GM12865 (cell line): ENCODE measurements at regions not wholly inside any gene's neighbourhood (a gene's known extent, or its start where the extent isn't known, plus 50 kb on each side); places are given as distances from the start of the nearest gene placed in this dataset.

ENCODE experiments used
- DNase-seq: peaks from one replicate; pipeline ENCODE4 v3.0.0; 2010; ENCODE audit warnings: low read depth
- H3K4me3 ChIP-seq: 2 replicates; pipeline ENCODE4 v1.5.1; 2011; ENCODE audit warnings: mild to moderate bottlenecking, low read depth, low read length, control low read depth
- TF ChIP-seq, protein P1 (sequence below): IDR thresholded peaks from 2 replicates; pipeline ENCODE4 v1.5.1; 2011; ENCODE audit warnings: low read length, control low read depth, low read depth, inconsistent platforms; ENCODE audit not compliant: insufficient read depth; ENCODE audit errors: missing control alignments

- no peak for DNase-seq
- H3K4me3 ChIP-seq, result no peak overlapping the region
- TF ChIP-seq, protein P1, sequence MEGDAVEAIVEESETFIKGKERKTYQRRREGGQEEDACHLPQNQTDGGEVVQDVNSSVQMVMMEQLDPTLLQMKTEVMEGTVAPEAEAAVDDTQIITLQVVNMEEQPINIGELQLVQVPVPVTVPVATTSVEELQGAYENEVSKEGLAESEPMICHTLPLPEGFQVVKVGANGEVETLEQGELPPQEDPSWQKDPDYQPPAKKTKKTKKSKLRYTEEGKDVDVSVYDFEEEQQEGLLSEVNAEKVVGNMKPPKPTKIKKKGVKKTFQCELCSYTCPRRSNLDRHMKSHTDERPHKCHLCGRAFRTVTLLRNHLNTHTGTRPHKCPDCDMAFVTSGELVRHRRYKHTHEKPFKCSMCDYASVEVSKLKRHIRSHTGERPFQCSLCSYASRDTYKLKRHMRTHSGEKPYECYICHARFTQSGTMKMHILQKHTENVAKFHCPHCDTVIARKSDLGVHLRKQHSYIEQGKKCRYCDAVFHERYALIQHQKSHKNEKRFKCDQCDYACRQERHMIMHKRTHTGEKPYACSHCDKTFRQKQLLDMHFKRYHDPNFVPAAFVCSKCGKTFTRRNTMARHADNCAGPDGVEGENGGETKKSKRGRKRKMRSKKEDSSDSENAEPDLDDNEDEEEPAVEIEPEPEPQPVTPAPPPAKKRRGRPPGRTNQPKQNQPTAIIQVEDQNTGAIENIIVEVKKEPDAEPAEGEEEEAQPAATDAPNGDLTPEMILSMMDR, result no peak
Observed at GRCh38 chr7:26958834-26959233, 94.4 kb upstream of the SKAP2 start.

- H3K4me3 ChIP-seq, result no peak overlapping the region
- no peak for DNase-seq
- TF ChIP-seq, protein P1, result no peak
Observed at GRCh38 chr7:26955516-26955915, 91.1 kb upstream of the SKAP2 start.

DNA sequence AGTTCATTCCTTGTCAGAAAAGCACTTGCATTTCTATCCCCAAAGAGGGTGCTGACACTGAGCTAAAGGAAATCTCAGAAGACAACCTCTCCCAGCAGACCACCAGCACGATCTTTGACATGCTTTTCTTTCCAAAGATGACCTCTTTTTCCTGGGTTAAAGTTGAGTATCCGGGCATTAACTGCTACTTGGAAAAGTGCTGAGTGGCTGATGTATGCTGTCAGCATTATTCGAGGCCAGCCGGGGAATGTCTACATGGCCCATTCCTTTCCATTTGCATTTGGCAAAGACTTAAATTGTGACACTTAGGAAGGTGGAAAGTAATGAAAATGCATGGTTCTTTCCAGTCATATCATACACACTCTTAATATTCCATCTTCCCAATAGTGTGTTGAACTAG, 90.6 kb upstream of the SKAP2 start:
- DNase-seq, result no peak
- TF ChIP-seq, protein P1, result no peak
- no peak overlapping the region for H3K4me3 ChIP-seq

DNA sequence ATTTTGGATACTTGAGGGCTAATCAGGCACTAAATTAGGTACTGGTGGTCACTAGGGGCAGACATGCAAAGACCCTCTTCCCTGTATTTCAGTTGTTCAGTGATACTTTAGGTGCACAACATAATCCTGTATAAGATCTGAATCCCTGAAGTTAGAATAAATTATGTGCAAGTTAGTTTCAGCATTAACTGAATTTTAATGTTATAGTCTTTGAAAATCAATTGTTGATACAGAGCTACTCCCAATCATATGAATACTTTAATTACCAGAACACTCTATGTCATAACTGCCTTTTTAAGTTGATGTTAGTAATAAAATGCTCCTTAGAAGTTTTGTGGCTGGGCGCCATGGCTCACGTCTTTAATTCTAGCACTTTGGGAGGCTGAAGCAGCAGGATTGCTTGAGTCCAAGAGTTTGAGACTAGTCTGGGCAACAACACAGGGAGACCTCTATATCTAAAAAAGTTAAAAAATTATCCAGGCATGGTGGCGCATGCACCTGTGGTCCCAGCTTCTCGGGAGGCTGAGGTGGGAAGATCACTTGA, 87.1 kb upstream of the SKAP2 start:
- DNase-seq, result no peak
- TF ChIP-seq, protein P1, result no peak
- H3K4me3 ChIP-seq, result no peak overlapping the region

GRCh38 chr7:26950889-26951288, 86.5 kb upstream of the SKAP2 start:
- H3K4me3 ChIP-seq, result no peak overlapping the region
- TF ChIP-seq, protein P1, result no peak
- DNase-seq, result no peak

GRCh38 chr7:26949319-26949718, 84.9 kb upstream of the SKAP2 start:
- no peak overlapping the region for H3K4me3 ChIP-seq
- DNase-seq, result no peak
- TF ChIP-seq, protein P1, result no peak

DNA sequence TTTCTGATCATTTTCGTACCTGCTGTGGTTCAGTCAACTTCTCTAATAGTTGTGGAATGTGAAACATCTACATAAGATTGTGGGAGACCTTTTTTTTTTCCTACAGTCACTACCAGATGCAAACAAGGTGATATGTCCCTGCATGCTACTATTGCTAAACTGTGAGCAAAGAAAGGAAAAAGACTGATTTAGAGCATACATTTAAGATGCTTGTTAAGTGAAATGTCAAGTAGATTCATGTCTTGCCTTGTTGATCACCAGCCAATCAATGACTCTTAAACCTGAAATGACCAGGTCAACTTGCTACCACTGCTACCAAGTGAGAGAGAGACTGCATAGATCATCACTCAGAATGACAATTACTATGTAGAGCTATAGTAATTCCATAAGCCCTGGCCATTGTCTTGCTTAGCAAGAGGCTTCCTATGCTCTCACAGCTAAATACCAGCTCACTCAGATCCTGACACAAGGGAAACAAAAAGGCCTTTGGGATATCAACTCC, 84.3 kb upstream of the SKAP2 start:
- DNase-seq, result no peak
- TF ChIP-seq, protein P1, result no peak

More for the DNA sequence above, 84.3 kb upstream of the SKAP2 start:
- no peak overlapping the region for H3K4me3 ChIP-seq
